ENCODE measurements at regions not wholly inside any gene's neighbourhood (a gene's known extent, or its start where the extent isn't known, plus 50 kb on each side); places are given as distances from the start of the nearest gene placed in this dataset.

DNA sequence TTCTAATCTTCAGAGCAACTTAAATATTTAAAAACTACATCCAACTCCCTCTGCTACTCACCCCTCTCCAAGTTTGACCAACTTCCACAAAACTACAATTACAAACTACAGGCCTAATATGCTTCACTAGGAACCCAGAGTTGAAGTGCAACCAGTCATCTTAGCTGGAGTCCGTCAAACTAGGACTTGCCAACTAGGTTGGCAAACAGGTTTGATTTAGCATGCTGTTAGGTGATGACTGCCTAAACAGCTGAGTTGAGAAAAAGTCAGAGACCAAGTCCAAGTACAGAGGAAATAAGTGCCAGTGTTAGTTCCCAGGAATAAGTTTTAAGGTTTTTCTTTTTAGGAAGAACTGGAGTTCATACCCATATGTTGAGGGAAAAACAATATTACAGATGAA, 1109.0 kb downstream of the TUSC7 start:
- no peak overlapping the region for H3K4me3 Mint-ChIP-seq
- H3K27me3 ChIP-seq (ENCODE audit: insufficient read depth): no peaks in the 10 kb centered on the region
- H2AFZ ChIP-seq: no peak overlapping the region
- no peak overlapping the region for H3K27ac ChIP-seq (ENCODE audit: low read depth)
- peaks cover 6% of the 10 kb centered on the region; the same call in 1 of the 2 replicates for H3K4me1 ChIP-seq (ENCODE audit: insufficient read depth)
- no peaks in the 10 kb centered on the region for H4K20me1 ChIP-seq (replicated peaks; ENCODE audit: insufficient read depth)
- no peak overlapping the region for H3K27ac Mint-ChIP-seq
- no peak overlapping the region for H3K4me3 ChIP-seq
- TF ChIP-seq, protein P1, sequence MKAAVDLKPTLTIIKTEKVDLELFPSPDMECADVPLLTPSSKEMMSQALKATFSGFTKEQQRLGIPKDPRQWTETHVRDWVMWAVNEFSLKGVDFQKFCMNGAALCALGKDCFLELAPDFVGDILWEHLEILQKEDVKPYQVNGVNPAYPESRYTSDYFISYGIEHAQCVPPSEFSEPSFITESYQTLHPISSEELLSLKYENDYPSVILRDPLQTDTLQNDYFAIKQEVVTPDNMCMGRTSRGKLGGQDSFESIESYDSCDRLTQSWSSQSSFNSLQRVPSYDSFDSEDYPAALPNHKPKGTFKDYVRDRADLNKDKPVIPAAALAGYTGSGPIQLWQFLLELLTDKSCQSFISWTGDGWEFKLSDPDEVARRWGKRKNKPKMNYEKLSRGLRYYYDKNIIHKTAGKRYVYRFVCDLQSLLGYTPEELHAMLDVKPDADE (IDR thresholded peaks at IDR 0.05): no peak
- TF ChIP-seq POLR2AphosphoS5 (IDR thresholded peaks at IDR 0.05; ENCODE audit: low read depth): no peak
- TF ChIP-seq CREB1 (CRISPR knock-in tag; IDR thresholded peaks at IDR 0.05; ENCODE audit: low read depth): no peak
- TF ChIP-seq JUNB (IDR thresholded peaks at IDR 0.05; ENCODE audit: unreplicated experiment): no peak
- TF ChIP-seq REST (IDR thresholded peaks at IDR 0.05; ENCODE audit: unreplicated experiment): no peak
- TF ChIP-seq STAT1 (IDR thresholded peaks at IDR 0.05; ENCODE audit: unreplicated experiment): no peak
- TF ChIP-seq, protein P2, sequence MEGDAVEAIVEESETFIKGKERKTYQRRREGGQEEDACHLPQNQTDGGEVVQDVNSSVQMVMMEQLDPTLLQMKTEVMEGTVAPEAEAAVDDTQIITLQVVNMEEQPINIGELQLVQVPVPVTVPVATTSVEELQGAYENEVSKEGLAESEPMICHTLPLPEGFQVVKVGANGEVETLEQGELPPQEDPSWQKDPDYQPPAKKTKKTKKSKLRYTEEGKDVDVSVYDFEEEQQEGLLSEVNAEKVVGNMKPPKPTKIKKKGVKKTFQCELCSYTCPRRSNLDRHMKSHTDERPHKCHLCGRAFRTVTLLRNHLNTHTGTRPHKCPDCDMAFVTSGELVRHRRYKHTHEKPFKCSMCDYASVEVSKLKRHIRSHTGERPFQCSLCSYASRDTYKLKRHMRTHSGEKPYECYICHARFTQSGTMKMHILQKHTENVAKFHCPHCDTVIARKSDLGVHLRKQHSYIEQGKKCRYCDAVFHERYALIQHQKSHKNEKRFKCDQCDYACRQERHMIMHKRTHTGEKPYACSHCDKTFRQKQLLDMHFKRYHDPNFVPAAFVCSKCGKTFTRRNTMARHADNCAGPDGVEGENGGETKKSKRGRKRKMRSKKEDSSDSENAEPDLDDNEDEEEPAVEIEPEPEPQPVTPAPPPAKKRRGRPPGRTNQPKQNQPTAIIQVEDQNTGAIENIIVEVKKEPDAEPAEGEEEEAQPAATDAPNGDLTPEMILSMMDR (conservative IDR thresholded peaks at IDR 0.05; ENCODE audit: low read depth in 2 of 2): no peak
- TF ChIP-seq EZH2phosphoT487 (IDR thresholded peaks at IDR 0.05; ENCODE audit: unreplicated experiment): no peak
- no peak for TF ChIP-seq ZNF114 (CRISPR knock-in tag; IDR thresholded peaks at IDR 0.05)
- TF ChIP-seq ZNF462 (CRISPR knock-in tag; IDR thresholded peaks at IDR 0.05): no peak
- no peak for TF ChIP-seq NANOG (IDR thresholded peaks at IDR 0.05; ENCODE audit: borderline replicate concordance)
- no peak for TF ChIP-seq ZNF331 (CRISPR knock-in tag; IDR thresholded peaks at IDR 0.05; ENCODE audit: low read depth)
- TF ChIP-seq EZH2 (IDR thresholded peaks at IDR 0.05; ENCODE audit: low read depth, unreplicated experiment): no peak
- H3K9me3 Mint-ChIP-seq: no peaks in the 10 kb centered on the region
- H3K36me3 ChIP-seq (ENCODE audit: insufficient read depth): no peaks in the 10 kb centered on the region
- no peaks in the 10 kb centered on the region for H3F3A ChIP-seq (replicated peaks; ENCODE audit: low read depth)
- H3K9me2 ChIP-seq (ENCODE audit: insufficient read depth): peaks cover 4% of the 10 kb centered on the region; the same call in 1 of the 2 replicates
- no peak overlapping the region for H3K4me2 ChIP-seq
- H3K79me2 ChIP-seq (replicated peaks; ENCODE audit: insufficient read depth): no peaks in the 10 kb centered on the region
- H3K36me3 Mint-ChIP-seq (ENCODE audit: low read depth): no peaks in the 10 kb centered on the region
- DNase-seq (ENCODE audit: low spot score) (no peak), ATAC-seq (no peak)
- H3K27me3 Mint-ChIP-seq (ENCODE audit: insufficient read depth, low read depth, poor library complexity): no peaks in the 10 kb centered on the region
- H3K4me1 Mint-ChIP-seq: peaks cover 5% of the 10 kb centered on the region; the same call in 2 of the 3 replicates

All from GM23338 (cell line).